Suprapubic skin (tissue), 4 donors: ENCODE measurements at regions not wholly inside any gene's neighbourhood (a gene's known extent, or its start where the extent isn't known, plus 50 kb on each side); places are given as distances from the start of the nearest gene placed in this dataset.

Source experiments
- DNase-seq, 2 donors: peaks; one replicate each; pipeline ENCODE4 v3.0.0-alpha.2; 2019; ENCODE audit warnings: low spot score in 2 of 2
- H3K27ac ChIP-seq: fragments of 200-600 bp; sonication (generic); one replicate; pipeline ENCODE4 v1.5.1; 2019
- H3K27me3 ChIP-seq: fragments of 200-600 bp; sonication (generic); one replicate; pipeline ENCODE4 v1.5.1; 2019
- H3K36me3 ChIP-seq: fragments of 200-600 bp; sonication (generic); one replicate; pipeline ENCODE4 v1.5.1; 2019
- H3K4me1 ChIP-seq: fragments of 200-600 bp; sonication (generic); one replicate; pipeline ENCODE4 v1.5.1; 2019
- H3K4me3 ChIP-seq: fragments of 200-600 bp; sonication (generic); one replicate; pipeline ENCODE4 v1.5.1; 2019; ENCODE audit warnings: mild to moderate bottlenecking
- H3K9me3 ChIP-seq: fragments of 200-600 bp; sonication (generic); one replicate; pipeline ENCODE4 v1.5.1; 2019
- CTCF ChIP-seq, 2 donors: fragments of 200-600 bp in 1 of 2; fragments of 450-650 bp in 1 of 2; sonication (generic) in 1 of 2; IDR thresholded peaks; one replicate each; pipeline ENCODE4 v1.5.1; 2016 to 2019; ENCODE audit warnings: antibody characterized with exemption in 2 of 2, mild to moderate bottlenecking in 1 of 2, moderate library complexity in 1 of 2
- EP300 ChIP-seq: sonication (generic); formaldehyde crosslinking; IDR thresholded peaks from one replicate; pipeline ENCODE4 v1.6.1; 2017; ENCODE audit warnings: antibody characterized with exemption
- POLR2A ChIP-seq, 2 donors: fragments of 450-650 bp; IDR thresholded peaks; one replicate each; pipeline ENCODE4 v1.6.1; 2017; ENCODE audit warnings: antibody characterized with exemption in 2 of 2, mild to moderate bottlenecking in 2 of 2, moderate library complexity in 2 of 2
- POLR2AphosphoS5 ChIP-seq, 3 donors: sonication (generic); formaldehyde crosslinking; IDR thresholded peaks; one replicate each; pipeline ENCODE4 v1.6.1; 2017; ENCODE audit warnings: antibody characterized with exemption in 3 of 3
- WGBS: methylation state at CpG from one replicate; pipeline ENCODE4 v1.1.5; 2018; 5-methylcytosine and 5-hydroxymethylcytosine counted together

GRCh38 chr6:27023664-27024063, 223.8 kb upstream of the PRSS16 start:
- Histone ChIP-seq H3K9me3 (no peaks in the 10 kb centered on the region), H3K36me3 (no peaks in the 10 kb centered on the region), H3K27me3 (no peaks in the 10 kb centered on the region), H3K4me3 (no peak overlapping the region), H3K27ac (no peak overlapping the region), H3K4me1 (peaks cover 10% of the 10 kb centered on the region)
- 92% methylated on average over 4 of the region's 4 CpGs for WGBS
- DNase-seq = no peak
- TF ChIP-seq EP300 = no peak
- TF ChIP-seq POLR2A (IDR thresholded peaks at IDR 0.05) = no peak
- no peak for TF ChIP-seq CTCF (IDR thresholded peaks at IDR 0.05)
- TF ChIP-seq POLR2AphosphoS5 (IDR thresholded peaks at IDR 0.05) = no peak

GRCh38 chr6:27025351-27025750, 222.2 kb upstream of the PRSS16 start:
- Histone ChIP-seq H3K36me3 (no peaks in the 10 kb centered on the region), H3K4me1 (peaks cover 2% of the 10 kb centered on the region), H3K27me3 (peaks cover 4% of the 10 kb centered on the region), H3K27ac (no peak overlapping the region), H3K9me3 (no peaks in the 10 kb centered on the region), H3K4me3 (no peak overlapping the region)
- no peak for DNase-seq
- WGBS = 69% methylated on average over 1 of the region's 1 CpG
- TF ChIP-seq POLR2A (IDR thresholded peaks at IDR 0.05) = no peak
- no peak for TF ChIP-seq POLR2AphosphoS5 (IDR thresholded peaks at IDR 0.05)
- no peak for TF ChIP-seq EP300

- Histone ChIP-seq H3K9me3 (no peaks in the 10 kb centered on the region), H3K4me1 (no peaks in the 10 kb centered on the region), H3K27ac (no peak overlapping the region), H3K27me3 (peaks cover 5% of the 10 kb centered on the region), H3K36me3 (no peaks in the 10 kb centered on the region), H3K4me3 (no peak overlapping the region)
- WGBS = 83% methylated on average over 1 of the region's 1 CpG
- DNase-seq = no peak
- TF ChIP-seq CTCF (IDR thresholded peaks at IDR 0.05) = no peak
- no peak for TF ChIP-seq POLR2A (IDR thresholded peaks at IDR 0.05)
- no peak for TF ChIP-seq EP300
- no peak for TF ChIP-seq POLR2AphosphoS5 (IDR thresholded peaks at IDR 0.05)
Measured at GRCh38 chr6:27026361-27026760, 221.1 kb upstream of the PRSS16 start.

- WGBS = 92% methylated on average over 1 of the region's 1 CpG
- no peak for DNase-seq
- no peak overlapping the region for H3K27ac ChIP-seq
- H3K36me3 ChIP-seq = no peaks in the 10 kb centered on the region
- no peaks in the 10 kb centered on the region for H3K4me1 ChIP-seq
- no peak for TF ChIP-seq POLR2A (IDR thresholded peaks at IDR 0.05)
- TF ChIP-seq POLR2AphosphoS5 (IDR thresholded peaks at IDR 0.05) = no peak
- no peak for TF ChIP-seq CTCF (IDR thresholded peaks at IDR 0.05)
- no peak for TF ChIP-seq EP300
- no peaks in the 10 kb centered on the region for H3K9me3 ChIP-seq
- H3K4me3 ChIP-seq = no peak overlapping the region
- H3K27me3 ChIP-seq = peaks cover 5% of the 10 kb centered on the region
Measured at GRCh38 chr6:27031302-27031701, 216.2 kb upstream of the PRSS16 start.

- Histone ChIP-seq H3K9me3 (no peaks in the 10 kb centered on the region), H3K4me1 (no peaks in the 10 kb centered on the region), H3K4me3 (no peak overlapping the region), H3K36me3 (no peaks in the 10 kb centered on the region), H3K27me3 (peaks cover 8% of the 10 kb centered on the region), H3K27ac (no peak overlapping the region)
- TF ChIP-seq POLR2A (IDR thresholded peaks at IDR 0.05) (no peak), EP300 (no peak), CTCF (IDR thresholded peaks at IDR 0.05) (no peak), POLR2AphosphoS5 (IDR thresholded peaks at IDR 0.05) (no peak)
- DNase-seq = no peak
Measured at GRCh38 chr6:27038498-27038897, 209.0 kb upstream of the PRSS16 start.
